KOPT-K1 (cell line): ENCODE measurements at regions not wholly inside any gene's neighbourhood (a gene's known extent, or its start where the extent isn't known, plus 50 kb on each side); places are given as distances from the start of the nearest gene placed in this dataset.

ENCODE experiments used
- H3K27ac ChIP-seq: fragments of 200-600 bp; sonication (generic); 2 replicates; pipeline ENCODE4 v1.5.1; 2016; ENCODE audit warnings: antibody characterized with exemption, mild to moderate bottlenecking, low read depth, low read length; ENCODE audit not compliant: poor library complexity, severe bottlenecking
- H3K36me3 ChIP-seq: fragments of 200-600 bp; sonication (generic); 2 replicates; pipeline ENCODE4 v1.5.1; 2017; ENCODE audit warnings: antibody characterized with exemption, mild to moderate bottlenecking, low read length, moderate library complexity; ENCODE audit not compliant: insufficient read depth
- H3K9me3 ChIP-seq: fragments of 200-600 bp; sonication (generic); 2 replicates; pipeline ENCODE4 v1.5.1; 2017; ENCODE audit warnings: antibody characterized with exemption, low read length, mild to moderate bottlenecking; ENCODE audit not compliant: insufficient read depth, poor library complexity, severe bottlenecking

GRCh38 chr2:58553522-58553921 lies 312.4 kb upstream of the FANCL start:
- H3K27ac ChIP-seq, result no peak overlapping the region
- no peaks in the 10 kb centered on the region for H3K36me3 ChIP-seq
- no peaks in the 10 kb centered on the region for H3K9me3 ChIP-seq

DNA sequence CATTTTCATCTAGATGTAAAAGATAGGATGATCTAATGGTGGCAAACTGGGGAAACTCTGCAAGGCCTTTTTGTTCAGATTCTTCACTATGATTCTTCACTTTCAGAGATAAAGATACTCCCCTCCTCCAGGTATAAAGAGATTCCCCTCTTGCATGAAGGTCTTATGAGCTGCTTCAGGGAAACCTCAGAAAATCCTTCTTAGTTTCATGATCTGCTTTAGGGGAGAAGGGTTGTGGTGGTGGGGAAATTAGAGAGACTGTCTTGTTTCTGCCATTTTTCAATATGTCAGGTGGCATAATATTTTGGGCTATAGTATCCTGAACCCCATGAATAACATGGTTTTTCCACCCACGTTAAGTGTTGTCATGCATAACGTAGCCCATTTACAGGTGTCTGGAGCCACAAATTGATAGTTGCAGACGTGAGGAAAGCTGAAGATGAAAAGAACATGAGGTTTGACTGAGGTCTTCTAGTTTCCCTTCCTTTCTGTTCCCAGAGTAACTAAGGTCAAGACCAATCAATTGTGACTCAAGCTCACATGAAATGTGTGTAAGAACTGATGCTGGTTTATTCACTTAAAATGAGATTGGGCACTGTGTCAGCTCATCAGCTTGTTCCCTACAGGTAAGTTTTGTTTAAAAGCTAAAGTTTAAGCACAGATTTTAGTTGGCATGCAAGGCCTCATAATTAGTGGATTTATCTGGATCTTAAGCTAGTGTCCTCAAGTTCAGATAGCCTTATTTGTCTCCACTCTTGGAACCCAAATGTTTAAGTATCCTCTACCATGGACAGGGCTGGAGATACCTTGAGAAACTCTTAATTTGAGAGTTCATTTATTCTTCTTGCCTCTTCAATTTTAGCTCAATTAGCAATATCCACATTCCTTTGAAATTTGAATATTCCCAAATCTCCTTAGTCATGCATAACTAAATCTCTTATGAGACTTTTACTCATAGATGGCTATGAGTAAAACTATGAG lies 304.5 kb upstream of the FANCL start:
- Histone ChIP-seq H3K27ac (no peak overlapping the region), H3K36me3 (no peaks in the 10 kb centered on the region), H3K9me3 (no peaks in the 10 kb centered on the region)

- H3K9me3 ChIP-seq, result no peaks in the 10 kb centered on the region
- no peaks in the 10 kb centered on the region for H3K36me3 ChIP-seq
- H3K27ac ChIP-seq, result no peak overlapping the region
These were observed 302.3 kb upstream of the FANCL start for GRCh38 chr2:58543442-58543841.

- Histone ChIP-seq H3K9me3 (no peaks in the 10 kb centered on the region), H3K27ac (no peak overlapping the region)
These were observed 300.4 kb upstream of the FANCL start for GRCh38 chr2:58541511-58541910.

GRCh38 chr2:58540681-58541080 lies 299.6 kb upstream of the FANCL start:
- Histone ChIP-seq H3K36me3 (no peaks in the 10 kb centered on the region), H3K27ac (no peak overlapping the region), H3K9me3 (no peaks in the 10 kb centered on the region)

More at GRCh38 chr2:58541511-58541910, 300.4 kb upstream of the FANCL start:
- H3K36me3 ChIP-seq, result no peaks in the 10 kb centered on the region

DNA sequence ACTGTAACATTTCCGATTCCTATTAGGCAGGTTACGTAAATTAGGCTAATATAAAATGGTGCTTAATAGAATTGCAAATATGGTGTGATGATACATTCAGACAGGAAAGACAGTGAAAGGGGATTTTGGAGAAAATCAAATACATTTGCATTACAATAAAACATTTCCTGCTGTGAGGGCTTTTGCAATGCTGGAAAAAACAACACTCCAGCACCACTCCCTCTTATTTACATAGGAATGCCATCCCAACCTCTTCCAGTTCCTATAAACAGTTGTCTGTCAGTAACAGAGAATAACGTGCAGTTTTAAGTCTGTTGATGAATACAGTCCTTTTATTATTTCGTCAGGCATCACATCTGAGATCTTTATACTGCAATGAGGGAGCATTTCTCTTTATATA lies 298.8 kb upstream of the FANCL start:
- no peaks in the 10 kb centered on the region for H3K9me3 ChIP-seq
- H3K36me3 ChIP-seq, result no peaks in the 10 kb centered on the region
- H3K27ac ChIP-seq, result no peak overlapping the region

GRCh38 chr2:58535990-58536389 lies 294.9 kb upstream of the FANCL start:
- Histone ChIP-seq H3K9me3 (no peaks in the 10 kb centered on the region), H3K36me3 (no peaks in the 10 kb centered on the region), H3K27ac (no peak overlapping the region)

DNA sequence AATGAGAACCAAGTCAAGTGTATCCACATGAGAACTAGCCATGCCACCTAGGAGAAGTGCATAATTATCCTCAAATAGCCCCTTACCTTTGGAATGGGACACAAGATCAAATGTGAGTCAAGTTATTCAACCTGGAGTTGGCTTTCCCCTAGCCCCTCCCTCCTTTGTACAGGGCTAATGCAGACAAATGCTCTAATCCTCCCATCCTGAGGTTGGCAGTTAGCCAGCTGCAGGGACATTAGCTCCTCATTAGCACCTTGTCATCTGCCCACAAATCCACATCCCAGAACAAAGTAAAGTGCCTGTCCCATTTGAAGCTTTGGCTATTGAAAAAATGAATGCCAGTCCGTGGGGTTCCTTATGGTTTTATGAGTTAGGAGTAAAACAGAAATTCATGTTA lies 294.1 kb upstream of the FANCL start:
- no peak overlapping the region for H3K27ac ChIP-seq
- no peaks in the 10 kb centered on the region for H3K36me3 ChIP-seq
- H3K9me3 ChIP-seq, result no peaks in the 10 kb centered on the region

GRCh38 chr2:58533376-58533775 lies 292.3 kb upstream of the FANCL start:
- no peaks in the 10 kb centered on the region for H3K9me3 ChIP-seq
- H3K27ac ChIP-seq, result no peak overlapping the region

DNA sequence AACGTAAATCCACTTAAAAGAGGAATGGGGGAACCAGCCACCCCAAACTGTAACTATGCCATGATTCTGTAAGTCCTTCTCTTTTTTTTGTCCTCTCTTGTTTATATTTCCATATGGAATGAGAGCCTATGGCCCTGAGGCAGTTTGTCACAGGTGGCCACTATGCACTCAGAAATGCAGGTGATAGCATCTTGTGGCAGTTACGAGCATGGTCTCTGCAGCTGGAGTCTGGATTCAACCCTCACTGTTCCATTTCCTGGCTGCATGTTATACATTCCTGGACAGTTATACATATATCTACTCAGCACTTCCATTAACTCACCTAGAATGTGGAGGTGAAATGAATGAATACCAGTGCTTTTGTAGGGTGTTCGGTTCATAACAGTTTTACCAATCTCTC lies 291.5 kb upstream of the FANCL start:
- H3K36me3 ChIP-seq, result no peaks in the 10 kb centered on the region
- H3K9me3 ChIP-seq, result no peaks in the 10 kb centered on the region
- no peak overlapping the region for H3K27ac ChIP-seq

More at GRCh38 chr2:58533376-58533775, 292.3 kb upstream of the FANCL start:
- H3K36me3 ChIP-seq, result no peaks in the 10 kb centered on the region

- no peaks in the 10 kb centered on the region for H3K36me3 ChIP-seq
- H3K9me3 ChIP-seq, result no peaks in the 10 kb centered on the region
- H3K27ac ChIP-seq, result no peak overlapping the region
These were observed 286.5 kb upstream of the FANCL start for GRCh38 chr2:58527647-58528046.

DNA sequence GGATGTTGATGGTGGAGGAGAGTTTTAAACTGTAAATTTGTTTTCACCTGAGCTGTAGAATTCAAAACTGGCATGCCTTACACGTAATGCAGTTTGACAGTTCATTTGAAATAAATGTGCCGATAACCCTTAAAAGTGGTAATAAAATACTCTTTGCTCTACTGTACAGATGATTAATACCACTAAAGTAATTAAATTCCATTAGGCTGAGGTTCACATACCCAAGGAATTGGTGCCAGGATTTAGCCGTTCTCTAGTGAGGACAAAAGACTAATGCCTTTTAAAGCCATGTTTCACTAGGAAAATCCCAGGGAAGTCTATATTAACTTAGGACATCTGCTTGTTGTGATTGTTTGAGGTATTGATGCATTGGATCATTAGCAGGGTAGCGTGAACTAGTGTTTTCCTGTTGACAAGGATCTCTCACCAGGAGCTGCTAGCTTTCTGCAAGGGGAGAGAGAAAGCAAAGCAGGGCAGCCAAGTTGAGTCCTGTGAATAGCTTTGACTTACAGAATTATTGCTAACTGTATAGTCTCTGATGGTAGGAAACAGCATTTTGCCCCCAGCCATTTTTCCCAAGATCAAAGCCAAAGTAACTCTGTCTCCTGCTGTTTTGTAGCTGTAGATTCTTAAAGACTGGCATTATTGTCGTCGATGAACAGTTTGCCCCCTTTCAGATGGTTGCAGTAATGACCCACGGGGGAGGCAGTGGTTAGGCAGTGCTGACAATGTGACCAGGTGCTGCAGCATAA lies 280.9 kb upstream of the FANCL start:
- no peak overlapping the region for H3K27ac ChIP-seq
- H3K9me3 ChIP-seq, result no peaks in the 10 kb centered on the region
- no peaks in the 10 kb centered on the region for H3K36me3 ChIP-seq

DNA sequence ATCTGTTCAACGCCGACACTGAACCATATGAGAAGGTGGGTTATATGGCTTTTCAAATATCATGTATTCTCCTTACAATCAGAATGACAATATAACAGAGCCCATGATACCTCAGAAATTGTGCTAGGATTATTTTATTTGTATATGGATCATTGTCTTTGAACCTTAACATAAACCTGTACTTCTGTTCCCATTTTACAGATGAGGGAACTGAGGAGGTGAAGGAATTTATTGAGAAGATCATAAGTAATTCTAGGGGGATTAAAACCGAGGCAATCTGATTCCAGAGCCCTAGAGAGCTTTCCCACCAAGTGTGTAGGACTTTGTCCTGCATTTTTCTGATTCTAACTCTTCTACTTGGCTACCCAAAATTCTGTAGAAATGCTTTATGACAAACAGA lies 279.8 kb upstream of the FANCL start:
- Histone ChIP-seq H3K9me3 (no peaks in the 10 kb centered on the region), H3K27ac (no peak overlapping the region), H3K36me3 (no peaks in the 10 kb centered on the region)

DNA sequence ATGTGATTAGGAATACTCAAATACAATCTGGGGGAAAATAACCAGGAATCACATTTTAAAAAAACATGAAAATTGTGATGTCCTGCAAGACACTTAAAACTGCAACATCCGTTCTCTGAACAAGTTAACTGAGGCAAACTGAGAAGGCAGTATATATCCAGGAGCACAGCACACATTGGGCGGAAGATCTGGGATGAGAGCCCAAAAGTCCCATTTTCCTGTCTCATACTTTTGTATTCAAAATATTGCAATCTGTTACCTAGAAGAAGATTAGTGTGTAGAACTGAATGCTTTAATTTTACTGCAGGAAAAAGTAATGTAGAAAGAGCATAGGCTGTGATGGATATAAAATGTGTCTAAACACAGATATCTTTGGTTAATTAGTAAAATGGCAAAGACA lies 276.8 kb upstream of the FANCL start:
- Histone ChIP-seq H3K27ac (no peak overlapping the region), H3K36me3 (no peaks in the 10 kb centered on the region), H3K9me3 (no peaks in the 10 kb centered on the region)

GRCh38 chr2:58516695-58517094 lies 275.6 kb upstream of the FANCL start:
- Histone ChIP-seq H3K27ac (no peak overlapping the region), H3K9me3 (no peaks in the 10 kb centered on the region)

More at GRCh38 chr2:58516695-58517094, 275.6 kb upstream of the FANCL start:
- no peaks in the 10 kb centered on the region for H3K36me3 ChIP-seq
